ENCODE measurements at regions not wholly inside any gene's neighbourhood (a gene's known extent, or its start where the extent isn't known, plus 50 kb on each side); places are given as distances from the start of the nearest gene placed in this dataset.
"Not testable (repeated sequence)": the region's sequence is repeated elsewhere in the genome, so short reads cannot be mapped to it uniquely, and the experiment has no call there.

GRCh38 chr6:90715093-90715655 lies 128.3 kb upstream of the MAP3K7 start:
- no peak for DNase-seq (ENCODE audit: low spot score)

- DNase-seq (ENCODE audit: low spot score) = no peak
Observed at GRCh38 chr6:90714319-90714718, 127.4 kb upstream of the MAP3K7 start.

- DNase-seq (ENCODE audit: low spot score) = no peak
Observed at GRCh38 chr6:90712114-90712513, 125.2 kb upstream of the MAP3K7 start.

- no peak for DNase-seq (ENCODE audit: low spot score)
Observed at GRCh38 chr6:90709431-90709996, 122.6 kb upstream of the MAP3K7 start.

- no peak for DNase-seq (ENCODE audit: low spot score)
Observed at GRCh38 chr6:90708206-90708737, 121.4 kb upstream of the MAP3K7 start.

GRCh38 chr6:90707246-90707645 lies 120.4 kb upstream of the MAP3K7 start:
- DNase-seq (ENCODE audit: low spot score) = no peak

GRCh38 chr6:90703336-90703735 lies 116.5 kb upstream of the MAP3K7 start:
- DNase-seq (ENCODE audit: low spot score) = no peak

GRCh38 chr6:90701926-90702325 lies 115.1 kb upstream of the MAP3K7 start:
- DNase-seq (ENCODE audit: low spot score) = no peak

- peak; percentile 2 for DNase-seq (ENCODE audit: low spot score)
Observed at GRCh38 chr6:90701146-90701781, 114.4 kb upstream of the MAP3K7 start.

- no peak for DNase-seq (ENCODE audit: low spot score)
Observed at GRCh38 chr6:90695316-90695715, 108.4 kb upstream of the MAP3K7 start.

- DNase-seq (ENCODE audit: low spot score) = no peak
Observed at GRCh38 chr6:90694802-90695201, 107.9 kb upstream of the MAP3K7 start.

- DNase-seq (ENCODE audit: low spot score) = no peak
Observed at GRCh38 chr6:90691823-90692222, 105.0 kb upstream of the MAP3K7 start.

- no peak for DNase-seq (ENCODE audit: low spot score)
Observed at GRCh38 chr6:90689172-90689571, 102.3 kb upstream of the MAP3K7 start.

- no peak for DNase-seq (ENCODE audit: low spot score)
Observed at GRCh38 chr6:90687775-90688380, 101.0 kb upstream of the MAP3K7 start.

- no peak for DNase-seq (ENCODE audit: low spot score)
Observed at GRCh38 chr6:90681863-90682262, 95.0 kb upstream of the MAP3K7 start.

- DNase-seq (ENCODE audit: low spot score) = no peak
Observed at GRCh38 chr6:90678049-90678779, 91.3 kb upstream of the MAP3K7 start.

GRCh38 chr6:90677440-90677839 lies 90.6 kb upstream of the MAP3K7 start:
- DNase-seq (ENCODE audit: low spot score) = no peak

- DNase-seq (ENCODE audit: low spot score) = no peak
Observed at GRCh38 chr6:90676516-90677300, 89.8 kb upstream of the MAP3K7 start.

GRCh38 chr6:90675107-90675506 lies 88.2 kb upstream of the MAP3K7 start:
- DNase-seq (ENCODE audit: low spot score) = not testable (repeated sequence)

- not testable (repeated sequence) for DNase-seq (ENCODE audit: low spot score)
Observed at GRCh38 chr6:90674077-90674476, 87.2 kb upstream of the MAP3K7 start.

- DNase-seq (ENCODE audit: low spot score) = no peak
Observed at GRCh38 chr6:90669846-90670245, 83.0 kb upstream of the MAP3K7 start.

GRCh38 chr6:90669420-90669819 lies 82.5 kb upstream of the MAP3K7 start:
- DNase-seq (ENCODE audit: low spot score) = no peak
